Suppressor macrophage treated with lipopolysaccharide for 1 hour (primary cell): ENCODE measurements at regions not wholly inside any gene's neighbourhood (a gene's known extent, or its start where the extent isn't known, plus 50 kb on each side); places are given as distances from the start of the nearest gene placed in this dataset.
"Not testable (repeated sequence)": the region's sequence is repeated elsewhere in the genome, so short reads cannot be mapped to it uniquely, and the experiment has no call there.

Experiments used
- DNase-seq, 3 donors: peaks; one replicate each; pipeline ENCODE4 v3.0.0-alpha.2; 2020 to 2022

GRCh38 chr12:97938031-97938430 is 475.4 kb downstream of the RMST start:
- no peak for DNase-seq

- no peak for DNase-seq
These were observed 476.6 kb downstream of the RMST start for GRCh38 chr12:97939156-97939555.

GRCh38 chr12:97940105-97940504 is 477.5 kb downstream of the RMST start:
- no peak for DNase-seq

- DNase-seq, result no peak
These were observed 478.0 kb downstream of the RMST start for GRCh38 chr12:97940629-97941028.

- no peak for DNase-seq
These were observed 479.2 kb downstream of the RMST start for GRCh38 chr12:97941686-97942354.

GRCh38 chr12:97943359-97943758 is 480.8 kb downstream of the RMST start:
- no peak for DNase-seq

- no peak for DNase-seq
These were observed 482.0 kb downstream of the RMST start for GRCh38 chr12:97944576-97944975.

GRCh38 chr12:97946701-97947100 is 484.1 kb downstream of the RMST start:
- DNase-seq, result no peak

- DNase-seq, result no peak
These were observed 486.0 kb downstream of the RMST start for GRCh38 chr12:97948591-97948990.

GRCh38 chr12:97951239-97951638 is 488.6 kb downstream of the RMST start:
- no peak for DNase-seq

- no peak for DNase-seq
These were observed 489.1 kb downstream of the RMST start for GRCh38 chr12:97951717-97952116.

GRCh38 chr12:97957109-97957508 is 494.5 kb downstream of the RMST start:
- DNase-seq, result no peak

- DNase-seq, result no peak
These were observed 497.6 kb downstream of the RMST start for GRCh38 chr12:97960225-97960624.

- peak; percentile 22 to 40 (median 31) for DNase-seq
These were observed 498.4 kb downstream of the RMST start for GRCh38 chr12:97960741-97961608.

- no peak for DNase-seq
These were observed 505.2 kb downstream of the RMST start for GRCh38 chr12:97967831-97968230.

GRCh38 chr12:97968641-97969197 is 506.1 kb downstream of the RMST start:
- DNase-seq, result no peak

GRCh38 chr12:97977870-97978405 is 515.3 kb downstream of the RMST start:
- DNase-seq, result no peak

GRCh38 chr12:97982684-97983083 is 520.1 kb downstream of the RMST start:
- DNase-seq, result no peak

- DNase-seq, result no peak
These were observed 521.2 kb downstream of the RMST start for GRCh38 chr12:97983796-97984195.

- DNase-seq, result no peak
These were observed 521.8 kb downstream of the RMST start for GRCh38 chr12:97984436-97984835.

- DNase-seq, result no peak
These were observed 522.5 kb downstream of the RMST start for GRCh38 chr12:97984974-97985580.

- DNase-seq, result no peak
These were observed 523.2 kb downstream of the RMST start for GRCh38 chr12:97985834-97986233.

- DNase-seq, result not testable (repeated sequence)
These were observed 526.0 kb downstream of the RMST start for GRCh38 chr12:97988588-97988987.
